IMR-90 (cell line): ENCODE measurements at regions not wholly inside any gene's neighbourhood (a gene's known extent, or its start where the extent isn't known, plus 50 kb on each side); places are given as distances from the start of the nearest gene placed in this dataset.

ENCODE experiments used
- BHLHE40 ChIP-seq: fragments of 150-350 bp; IDR thresholded peaks from 2 replicates; pipeline ENCODE4 v1.6.1; 2016; ENCODE audit warnings: mild to moderate bottlenecking, low read depth, low read length
- MAFK ChIP-seq: IDR thresholded peaks from 2 replicates; pipeline ENCODE4 v1.6.1; 2012; ENCODE audit warnings: low read depth, low read length, improper control_type of control experiment
- MAZ ChIP-seq: IDR thresholded peaks from 2 replicates; pipeline ENCODE4 v1.6.1; 2012; ENCODE audit warnings: low read depth, mild to moderate bottlenecking, low read length, improper control_type of control experiment, moderate library complexity, borderline replicate concordance
- MXI1 ChIP-seq: IDR thresholded peaks from 2 replicates; pipeline ENCODE4 v1.6.1; 2012; ENCODE audit warnings: low read depth, mild to moderate bottlenecking, low read length, moderate library complexity, borderline replicate concordance
- POLR2A ChIP-seq: IDR thresholded peaks from 2 replicates; pipeline ENCODE4 v1.6.1; 2012; ENCODE audit warnings: mild to moderate bottlenecking, low read depth, low read length
- RAD21 ChIP-seq: IDR thresholded peaks from 2 replicates; pipeline ENCODE4 v1.6.1; 2012; ENCODE audit warnings: low read length, improper control_type of control experiment
- RCOR1 ChIP-seq: IDR thresholded peaks from 2 replicates; pipeline ENCODE4 v1.6.1; 2012; ENCODE audit warnings: mild to moderate bottlenecking, low read length, improper control_type of control experiment; ENCODE audit not compliant: insufficient replicate concordance
- TF ChIP-seq, protein P1 (sequence below): conservative IDR thresholded peaks from 2 replicates; pipeline ENCODE4 v1.5.1; 2012; ENCODE audit warnings: mild to moderate bottlenecking, low read depth, low read length, improper control_type of control experiment
- TF ChIP-seq, protein P2 (sequence below): fragments of 150-350 bp; IDR thresholded peaks from 2 replicates; pipeline ENCODE4 v1.6.1; 2017; ENCODE audit warnings: mild to moderate bottlenecking, antibody characterized with exemption, low read length, low read depth

DNA sequence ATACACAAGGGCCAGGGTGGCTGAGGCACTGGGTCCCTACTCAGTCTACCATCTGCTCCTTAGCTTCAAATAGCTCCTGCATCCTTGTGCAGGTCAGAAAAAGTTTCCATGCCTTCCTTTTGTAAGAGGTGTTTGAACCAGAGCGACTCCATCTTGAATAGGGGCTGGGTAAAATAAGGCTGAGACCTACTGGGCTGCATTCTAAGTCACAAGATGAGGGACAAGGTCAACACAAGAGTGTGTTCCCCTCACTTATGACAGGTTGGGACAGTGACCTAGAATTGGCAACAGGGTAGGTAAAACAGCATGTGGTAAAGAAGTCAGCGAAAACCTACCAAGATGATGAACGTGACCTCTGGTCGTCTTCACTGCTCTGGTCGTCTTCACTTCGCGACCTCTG lies 120.5 kb downstream of the KCNK1 start:
- TF ChIP-seq RCOR1 (no peak), POLR2A (no peak), MXI1 (no peak), MAFK (no peak), MAZ (no peak), RAD21 (no peak), BHLHE40 (no peak)
- TF ChIP-seq, protein P1, sequence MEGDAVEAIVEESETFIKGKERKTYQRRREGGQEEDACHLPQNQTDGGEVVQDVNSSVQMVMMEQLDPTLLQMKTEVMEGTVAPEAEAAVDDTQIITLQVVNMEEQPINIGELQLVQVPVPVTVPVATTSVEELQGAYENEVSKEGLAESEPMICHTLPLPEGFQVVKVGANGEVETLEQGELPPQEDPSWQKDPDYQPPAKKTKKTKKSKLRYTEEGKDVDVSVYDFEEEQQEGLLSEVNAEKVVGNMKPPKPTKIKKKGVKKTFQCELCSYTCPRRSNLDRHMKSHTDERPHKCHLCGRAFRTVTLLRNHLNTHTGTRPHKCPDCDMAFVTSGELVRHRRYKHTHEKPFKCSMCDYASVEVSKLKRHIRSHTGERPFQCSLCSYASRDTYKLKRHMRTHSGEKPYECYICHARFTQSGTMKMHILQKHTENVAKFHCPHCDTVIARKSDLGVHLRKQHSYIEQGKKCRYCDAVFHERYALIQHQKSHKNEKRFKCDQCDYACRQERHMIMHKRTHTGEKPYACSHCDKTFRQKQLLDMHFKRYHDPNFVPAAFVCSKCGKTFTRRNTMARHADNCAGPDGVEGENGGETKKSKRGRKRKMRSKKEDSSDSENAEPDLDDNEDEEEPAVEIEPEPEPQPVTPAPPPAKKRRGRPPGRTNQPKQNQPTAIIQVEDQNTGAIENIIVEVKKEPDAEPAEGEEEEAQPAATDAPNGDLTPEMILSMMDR: no peak
- TF ChIP-seq, protein P2, sequence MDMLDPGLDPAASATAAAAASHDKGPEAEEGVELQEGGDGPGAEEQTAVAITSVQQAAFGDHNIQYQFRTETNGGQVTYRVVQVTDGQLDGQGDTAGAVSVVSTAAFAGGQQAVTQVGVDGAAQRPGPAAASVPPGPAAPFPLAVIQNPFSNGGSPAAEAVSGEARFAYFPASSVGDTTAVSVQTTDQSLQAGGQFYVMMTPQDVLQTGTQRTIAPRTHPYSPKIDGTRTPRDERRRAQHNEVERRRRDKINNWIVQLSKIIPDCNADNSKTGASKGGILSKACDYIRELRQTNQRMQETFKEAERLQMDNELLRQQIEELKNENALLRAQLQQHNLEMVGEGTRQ: no peak
